ENCODE measurements at regions not wholly inside any gene's neighbourhood (a gene's known extent, or its start where the extent isn't known, plus 50 kb on each side); places are given as distances from the start of the nearest gene placed in this dataset.

- TF ChIP-seq, protein P1, sequence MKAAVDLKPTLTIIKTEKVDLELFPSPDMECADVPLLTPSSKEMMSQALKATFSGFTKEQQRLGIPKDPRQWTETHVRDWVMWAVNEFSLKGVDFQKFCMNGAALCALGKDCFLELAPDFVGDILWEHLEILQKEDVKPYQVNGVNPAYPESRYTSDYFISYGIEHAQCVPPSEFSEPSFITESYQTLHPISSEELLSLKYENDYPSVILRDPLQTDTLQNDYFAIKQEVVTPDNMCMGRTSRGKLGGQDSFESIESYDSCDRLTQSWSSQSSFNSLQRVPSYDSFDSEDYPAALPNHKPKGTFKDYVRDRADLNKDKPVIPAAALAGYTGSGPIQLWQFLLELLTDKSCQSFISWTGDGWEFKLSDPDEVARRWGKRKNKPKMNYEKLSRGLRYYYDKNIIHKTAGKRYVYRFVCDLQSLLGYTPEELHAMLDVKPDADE (IDR thresholded peaks at IDR 0.05) = no peak
- TF ChIP-seq EZH2 (IDR thresholded peaks at IDR 0.05; ENCODE audit: low read depth, unreplicated experiment) (no peak), CREB1 (CRISPR knock-in tag; IDR thresholded peaks at IDR 0.05; ENCODE audit: low read depth) (no peak), JUNB (IDR thresholded peaks at IDR 0.05; ENCODE audit: unreplicated experiment) (no peak)
These were observed 71.2 kb upstream of the GJB5 start (continued) for GRCh38 chr1:34683616-34684015.

GRCh38 chr1:34684266-34684665 lies 70.6 kb upstream of the GJB5 start:
- Histone ChIP-seq H3F3A (replicated peaks; ENCODE audit: low read depth) (no peaks in the 10 kb centered on the region), H3K9me2 (ENCODE audit: insufficient read depth) (no peaks in the 10 kb centered on the region), H3K4me1 (ENCODE audit: insufficient read depth) (peaks cover 13% of the 10 kb centered on the region; the same call in 1 of the 2 replicates), H3K4me2 (no peak overlapping the region; the same call in 1 of the 2 replicates), H2AFZ (peak overlapping the region; percentile 77), H3K79me2 (replicated peaks; ENCODE audit: insufficient read depth) (no peaks in the 10 kb centered on the region), H3K27me3 (ENCODE audit: insufficient read depth) (no peaks in the 10 kb centered on the region), H3K36me3 (ENCODE audit: insufficient read depth) (no peaks in the 10 kb centered on the region), H4K20me1 (replicated peaks; ENCODE audit: insufficient read depth) (no peaks in the 10 kb centered on the region), H3K4me3 (no peak overlapping the region), H3K27ac (ENCODE audit: low read depth) (no peak overlapping the region)
- H3K9me3 Mint-ChIP-seq = peaks cover 17% of the 10 kb centered on the region
- DNase-seq (ENCODE audit: low spot score) = peak; percentile 74
- H3K4me1 Mint-ChIP-seq = peaks cover 17% of the 10 kb centered on the region
- peak overlapping the region; percentile 8; the same call in 1 of the 3 replicates for H3K4me3 Mint-ChIP-seq
- ATAC-seq = peak; percentile 72
- H3K36me3 Mint-ChIP-seq (ENCODE audit: low read depth) = peaks cover 5% of the 10 kb centered on the region; the same call in 2 of the 3 replicates
- H3K27ac Mint-ChIP-seq = no peak overlapping the region
- H3K27me3 Mint-ChIP-seq (ENCODE audit: insufficient read depth, low read depth, poor library complexity) = peaks cover 3% of the 10 kb centered on the region
- TF ChIP-seq POLR2AphosphoS5 (IDR thresholded peaks at IDR 0.05; ENCODE audit: low read depth) = no peak
- TF ChIP-seq EZH2 (IDR thresholded peaks at IDR 0.05; ENCODE audit: low read depth, unreplicated experiment) = no peak
- TF ChIP-seq, protein P2, sequence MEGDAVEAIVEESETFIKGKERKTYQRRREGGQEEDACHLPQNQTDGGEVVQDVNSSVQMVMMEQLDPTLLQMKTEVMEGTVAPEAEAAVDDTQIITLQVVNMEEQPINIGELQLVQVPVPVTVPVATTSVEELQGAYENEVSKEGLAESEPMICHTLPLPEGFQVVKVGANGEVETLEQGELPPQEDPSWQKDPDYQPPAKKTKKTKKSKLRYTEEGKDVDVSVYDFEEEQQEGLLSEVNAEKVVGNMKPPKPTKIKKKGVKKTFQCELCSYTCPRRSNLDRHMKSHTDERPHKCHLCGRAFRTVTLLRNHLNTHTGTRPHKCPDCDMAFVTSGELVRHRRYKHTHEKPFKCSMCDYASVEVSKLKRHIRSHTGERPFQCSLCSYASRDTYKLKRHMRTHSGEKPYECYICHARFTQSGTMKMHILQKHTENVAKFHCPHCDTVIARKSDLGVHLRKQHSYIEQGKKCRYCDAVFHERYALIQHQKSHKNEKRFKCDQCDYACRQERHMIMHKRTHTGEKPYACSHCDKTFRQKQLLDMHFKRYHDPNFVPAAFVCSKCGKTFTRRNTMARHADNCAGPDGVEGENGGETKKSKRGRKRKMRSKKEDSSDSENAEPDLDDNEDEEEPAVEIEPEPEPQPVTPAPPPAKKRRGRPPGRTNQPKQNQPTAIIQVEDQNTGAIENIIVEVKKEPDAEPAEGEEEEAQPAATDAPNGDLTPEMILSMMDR (conservative IDR thresholded peaks at IDR 0.05; ENCODE audit: low read depth in 2 of 2) = no peak
- TF ChIP-seq, protein P3, sequence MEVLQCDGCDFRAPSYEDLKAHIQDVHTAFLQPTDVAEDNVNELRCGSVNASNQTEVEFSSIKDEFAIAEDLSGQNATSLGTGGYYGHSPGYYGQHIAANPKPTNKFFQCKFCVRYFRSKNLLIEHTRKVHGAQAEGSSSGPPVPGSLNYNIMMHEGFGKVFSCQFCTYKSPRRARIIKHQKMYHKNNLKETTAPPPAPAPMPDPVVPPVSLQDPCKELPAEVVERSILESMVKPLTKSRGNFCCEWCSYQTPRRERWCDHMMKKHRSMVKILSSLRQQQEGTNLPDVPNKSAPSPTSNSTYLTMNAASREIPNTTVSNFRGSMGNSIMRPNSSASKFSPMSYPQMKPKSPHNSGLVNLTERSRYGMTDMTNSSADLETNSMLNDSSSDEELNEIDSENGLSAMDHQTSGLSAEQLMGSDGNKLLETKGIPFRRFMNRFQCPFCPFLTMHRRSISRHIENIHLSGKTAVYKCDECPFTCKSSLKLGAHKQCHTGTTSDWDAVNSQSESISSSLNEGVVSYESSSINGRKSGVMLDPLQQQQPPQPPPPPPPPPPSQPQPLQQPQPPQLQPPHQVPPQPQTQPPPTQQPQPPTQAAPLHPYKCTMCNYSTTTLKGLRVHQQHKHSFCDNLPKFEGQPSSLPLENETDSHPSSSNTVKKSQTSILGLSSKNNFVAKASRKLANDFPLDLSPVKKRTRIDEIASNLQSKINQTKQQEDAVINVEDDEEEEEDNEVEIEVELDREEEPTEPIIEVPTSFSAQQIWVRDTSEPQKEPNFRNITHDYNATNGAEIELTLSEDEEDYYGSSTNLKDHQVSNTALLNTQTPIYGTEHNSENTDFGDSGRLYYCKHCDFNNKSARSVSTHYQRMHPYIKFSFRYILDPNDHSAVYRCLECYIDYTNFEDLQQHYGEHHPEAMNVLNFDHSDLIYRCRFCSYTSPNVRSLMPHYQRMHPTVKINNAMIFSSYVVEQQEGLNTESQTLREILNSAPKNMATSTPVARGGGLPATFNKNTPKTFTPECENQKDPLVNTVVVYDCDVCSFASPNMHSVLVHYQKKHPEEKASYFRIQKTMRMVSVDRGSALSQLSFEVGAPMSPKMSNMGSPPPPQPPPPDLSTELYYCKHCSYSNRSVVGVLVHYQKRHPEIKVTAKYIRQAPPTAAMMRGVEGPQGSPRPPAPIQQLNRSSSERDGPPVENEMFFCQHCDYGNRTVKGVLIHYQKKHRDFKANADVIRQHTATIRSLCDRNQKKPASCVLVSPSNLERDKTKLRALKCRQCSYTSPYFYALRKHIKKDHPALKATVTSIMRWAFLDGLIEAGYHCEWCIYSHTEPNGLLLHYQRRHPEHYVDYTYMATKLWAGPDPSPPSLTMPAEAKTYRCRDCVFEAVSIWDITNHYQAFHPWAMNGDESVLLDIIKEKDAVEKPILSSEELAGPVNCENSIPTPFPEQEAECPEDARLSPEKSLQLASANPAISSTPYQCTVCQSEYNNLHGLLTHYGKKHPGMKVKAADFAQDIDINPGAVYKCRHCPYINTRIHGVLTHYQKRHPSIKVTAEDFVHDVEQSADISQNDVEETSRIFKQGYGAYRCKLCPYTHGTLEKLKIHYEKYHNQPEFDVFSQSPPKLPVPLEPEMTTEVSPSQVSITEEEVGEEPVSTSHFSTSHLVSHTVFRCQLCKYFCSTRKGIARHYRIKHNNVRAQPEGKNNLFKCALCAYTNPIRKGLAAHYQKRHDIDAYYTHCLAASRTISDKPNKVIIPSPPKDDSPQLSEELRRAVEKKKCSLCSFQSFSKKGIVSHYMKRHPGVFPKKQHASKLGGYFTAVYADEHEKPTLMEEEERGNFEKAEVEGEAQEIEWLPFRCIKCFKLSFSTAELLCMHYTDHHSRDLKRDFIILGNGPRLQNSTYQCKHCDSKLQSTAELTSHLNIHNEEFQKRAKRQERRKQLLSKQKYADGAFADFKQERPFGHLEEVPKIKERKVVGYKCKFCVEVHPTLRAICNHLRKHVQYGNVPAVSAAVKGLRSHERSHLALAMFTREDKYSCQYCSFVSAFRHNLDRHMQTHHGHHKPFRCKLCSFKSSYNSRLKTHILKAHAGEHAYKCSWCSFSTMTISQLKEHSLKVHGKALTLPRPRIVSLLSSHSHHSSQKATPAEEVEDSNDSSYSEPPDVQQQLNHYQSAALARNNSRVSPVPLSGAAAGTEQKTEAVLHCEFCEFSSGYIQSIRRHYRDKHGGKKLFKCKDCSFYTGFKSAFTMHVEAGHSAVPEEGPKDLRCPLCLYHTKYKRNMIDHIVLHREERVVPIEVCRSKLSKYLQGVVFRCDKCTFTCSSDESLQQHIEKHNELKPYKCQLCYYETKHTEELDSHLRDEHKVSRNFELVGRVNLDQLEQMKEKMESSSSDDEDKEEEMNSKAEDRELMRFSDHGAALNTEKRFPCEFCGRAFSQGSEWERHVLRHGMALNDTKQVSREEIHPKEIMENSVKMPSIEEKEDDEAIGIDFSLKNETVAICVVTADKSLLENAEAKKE (CRISPR knock-in tag; IDR thresholded peaks at IDR 0.05) = no peak
- TF ChIP-seq, protein P1 (IDR thresholded peaks at IDR 0.05) = no peak
- TF ChIP-seq ZNF114 (CRISPR knock-in tag; IDR thresholded peaks at IDR 0.05) = no peak
- TF ChIP-seq STAT1 (IDR thresholded peaks at IDR 0.05; ENCODE audit: unreplicated experiment) = no peak
- no peak for TF ChIP-seq ZNF331 (CRISPR knock-in tag; IDR thresholded peaks at IDR 0.05; ENCODE audit: low read depth)
- TF ChIP-seq JUNB (IDR thresholded peaks at IDR 0.05; ENCODE audit: unreplicated experiment) = no peak
- no peak for TF ChIP-seq EZH2phosphoT487 (IDR thresholded peaks at IDR 0.05; ENCODE audit: unreplicated experiment)

All from GM23338 (cell line).